ENCODE measurements at regions not wholly inside any gene's neighbourhood (a gene's known extent, or its start where the extent isn't known, plus 50 kb on each side); places are given as distances from the start of the nearest gene placed in this dataset.

- TF ChIP-seq CTCF (IDR thresholded peaks at IDR 0.05; ENCODE audit: borderline replicate concordance, extremely low read depth, low read length, poor library complexity, severe bottlenecking): no peak
- no peak for TF ChIP-seq EZH2 (IDR thresholded peaks at IDR 0.05; ENCODE audit: borderline replicate concordance, low read depth, low read length, severe bottlenecking)
Measured at GRCh38 chr2:21687589-21687988, 563.8 kb downstream of the TDRD15 start.

Measured in DND-41 (cell line).